ENCODE measurements at regions not wholly inside any gene's neighbourhood (a gene's known extent, or its start where the extent isn't known, plus 50 kb on each side); places are given as distances from the start of the nearest gene placed in this dataset.
A peak's percentile ranks its signal among the peaks of the same experiment; 100 is the strongest.

- Histone ChIP-seq H3K27me3 (ENCODE audit: control insufficient read depth in 1 of 2, insufficient read depth in 2 of 2, low read length in 2 of 2) (no peaks in the 10 kb centered on the region), H3K9me3 (ENCODE audit: control insufficient read depth in 1 of 2, insufficient read depth in 1 of 2, low read length in 2 of 2) (no peaks in the 10 kb centered on the region), H3K4me3 (ENCODE audit: low read length) (no peak overlapping the region), H3K4me1 (ENCODE audit: insufficient read depth, low read length) (peaks cover 10% of the 10 kb centered on the region), H3K36me3 (ENCODE audit: insufficient read depth, low read length) (peaks cover 18% of the 10 kb centered on the region), H3K27ac (ENCODE audit: low read depth in 1 of 2, low read length in 2 of 2) (no peak overlapping the region)
- CTCF ChIA-PET, result no interaction called here
- Mint-ChIP-seq H3K27ac (peak overlapping the region; percentile 1), H3K27me3 (no peaks in the 10 kb centered on the region), H3K4me1 (ENCODE audit: low read depth) (peaks cover 62% of the 10 kb centered on the region), H3K4me3 (no peak overlapping the region), H3K9me3 (peaks cover 3% of the 10 kb centered on the region), H3K36me3 (ENCODE audit: low read depth) (peaks cover 58% of the 10 kb centered on the region)
- no peak for ATAC-seq (ENCODE audit: poor library complexity)
- DNase-seq, result no peak
- POLR2A ChIA-PET, result no interaction called here
- intact Hi-C loops (cut with DNase I, micrococcal nuclease), result no loop called here
- no peak for TF ChIP-seq CTCF (IDR thresholded peaks at IDR 0.05)
Measured at GRCh38 chr13:73820688-73821087, 313.5 kb downstream of the KLF12 start.

- H3K4me1 ChIP-seq (ENCODE audit: insufficient read depth, low read length), result peaks cover 8% of the 10 kb centered on the region
- H3K27me3 Mint-ChIP-seq, result no peaks in the 10 kb centered on the region
- H3K27me3 ChIP-seq (ENCODE audit: control insufficient read depth in 1 of 2, insufficient read depth in 2 of 2, low read length in 2 of 2), result no peaks in the 10 kb centered on the region
- ChIA-PET POLR2A (no interaction called here), CTCF (no interaction called here)
- no peak overlapping the region for H3K4me3 ChIP-seq (ENCODE audit: low read length)
- ATAC-seq (ENCODE audit: poor library complexity) (no peak), DNase-seq (no peak)
- H3K36me3 Mint-ChIP-seq (ENCODE audit: low read depth), result peaks cover 57% of the 10 kb centered on the region
- peaks cover 18% of the 10 kb centered on the region for H3K36me3 ChIP-seq (ENCODE audit: insufficient read depth, low read length)
- intact Hi-C loops (cut with DNase I, micrococcal nuclease), result no loop called here
- H3K9me3 Mint-ChIP-seq, result peaks cover 3% of the 10 kb centered on the region
- H3K4me1 Mint-ChIP-seq (ENCODE audit: low read depth), result peaks cover 61% of the 10 kb centered on the region
- H3K27ac ChIP-seq (ENCODE audit: low read depth in 1 of 2, low read length in 2 of 2), result no peak overlapping the region
- H3K4me3 Mint-ChIP-seq, result no peak overlapping the region
- no peak overlapping the region for H3K27ac Mint-ChIP-seq
- no peak for TF ChIP-seq CTCF (IDR thresholded peaks at IDR 0.05)
- H3K9me3 ChIP-seq (ENCODE audit: control insufficient read depth in 1 of 2, insufficient read depth in 1 of 2, low read length in 2 of 2), result no peaks in the 10 kb centered on the region
Measured at GRCh38 chr13:73820285-73820684, 313.9 kb downstream of the KLF12 start.

- Mint-ChIP-seq H3K36me3 (ENCODE audit: low read depth) (peaks cover 59% of the 10 kb centered on the region), H3K27me3 (no peaks in the 10 kb centered on the region), H3K27ac (peak overlapping the region; percentile 14), H3K4me1 (ENCODE audit: low read depth) (peaks cover 61% of the 10 kb centered on the region), H3K9me3 (no peaks in the 10 kb centered on the region), H3K4me3 (no peak overlapping the region)
- Histone ChIP-seq H3K9me3 (ENCODE audit: control insufficient read depth in 1 of 2, insufficient read depth in 1 of 2, low read length in 2 of 2) (no peaks in the 10 kb centered on the region), H3K36me3 (ENCODE audit: insufficient read depth, low read length) (peaks cover 18% of the 10 kb centered on the region), H3K27ac (ENCODE audit: low read depth in 1 of 2, low read length in 2 of 2) (no peak overlapping the region), H3K27me3 (ENCODE audit: control insufficient read depth in 1 of 2, insufficient read depth in 2 of 2, low read length in 2 of 2) (no peaks in the 10 kb centered on the region), H3K4me1 (ENCODE audit: insufficient read depth, low read length) (peaks cover 3% of the 10 kb centered on the region), H3K4me3 (ENCODE audit: low read length) (no peak overlapping the region)
- ChIA-PET POLR2A (no interaction called here), CTCF (no interaction called here)
- intact Hi-C loops (cut with DNase I, micrococcal nuclease), result loop anchor here in 1 of 2 experiments (5.0 kb wide), 1 partner anchor 62 kb away; no protein-coding TSS in a partner anchor
- DNase-seq (no peak), ATAC-seq (ENCODE audit: poor library complexity) (no peak)
- no peak for TF ChIP-seq CTCF (IDR thresholded peaks at IDR 0.05)
Measured at GRCh38 chr13:73819711-73820110, 314.5 kb downstream of the KLF12 start.
